Testis (tissue), 2 donors: ENCODE measurements at regions not wholly inside any gene's neighbourhood (a gene's known extent, or its start where the extent isn't known, plus 50 kb on each side); places are given as distances from the start of the nearest gene placed in this dataset.
A peak's percentile ranks its signal among the peaks of the same experiment; 100 is the strongest.

Experiments used
- DNase-seq: peaks from one replicate; pipeline ENCODE4 v3.0.0-alpha.2; 2019
- H3K27ac ChIP-seq, 2 donors: fragments of 200-600 bp; sonication (generic); one replicate each; pipeline ENCODE4 v1.5.1; 2019
- H3K27me3 ChIP-seq: fragments of 200-600 bp; sonication (generic); one replicate; pipeline ENCODE4 v1.5.1; 2019
- H3K36me3 ChIP-seq: fragments of 200-600 bp; sonication (generic); one replicate; pipeline ENCODE4 v1.5.1; 2017; ENCODE audit warnings: low read depth; ENCODE audit errors: missing control alignments
- H3K4me1 ChIP-seq: fragments of 200-600 bp; sonication (generic); one replicate; pipeline ENCODE4 v1.5.1; 2019
- H3K4me3 ChIP-seq, 2 donors: fragments of 200-600 bp; sonication (generic); one replicate each; pipeline ENCODE4 v1.5.1; 2017 to 2019
- H3K9me3 ChIP-seq: fragments of 200-600 bp; sonication (generic); one replicate; pipeline ENCODE4 v1.5.1; 2017
- CTCF ChIP-seq, 3 experiments: fragments of 450-650 bp in 2 of 3; fragments of 200-600 bp in 1 of 3; sonication (generic) in 1 of 3; IDR thresholded peaks; one replicate each; pipeline ENCODE4 v1.5.1; 2016 to 2019; ENCODE audit warnings: antibody characterized with exemption in 3 of 3, mild to moderate bottlenecking in 2 of 3, moderate library complexity in 1 of 3
- POLR2A ChIP-seq: fragments of 450-650 bp; IDR thresholded peaks from one replicate; pipeline ENCODE4 v1.6.1; 2017; ENCODE audit warnings: antibody characterized with exemption, mild to moderate bottlenecking, moderate library complexity
- WGBS, 2 donors: methylation state at CpG; one replicate each; pipeline ENCODE4 v1.1.5; 2018; 5-methylcytosine and 5-hydroxymethylcytosine counted together
- intact Hi-C: fragments of 100-400 bp; cut with DNase I; formaldehyde crosslinking; loops from one replicate; pipeline ENCODE4 v1.15.1; 2023; ENCODE audit warnings: low total_unique reads

- 66 to 71% methylated on average over 12 of the region's 12 CpGs for WGBS, 2 donors
- TF ChIP-seq POLR2A: no peak
- no peak for TF ChIP-seq CTCF (IDR thresholded peaks at IDR 0.05)
- intact Hi-C loops: loop anchor here (10.0 kb wide), 1 partner anchor 654 kb away; no protein-coding TSS in a partner anchor
- H3K27ac ChIP-seq: no peak overlapping the region
- DNase-seq: no peak
- H3K9me3 ChIP-seq: no peaks in the 10 kb centered on the region
- H3K4me3 ChIP-seq: no peak overlapping the region
- H3K4me1 ChIP-seq: no peaks in the 10 kb centered on the region
- H3K27me3 ChIP-seq: no peaks in the 10 kb centered on the region
- H3K36me3 ChIP-seq: no peaks in the 10 kb centered on the region
Observed at GRCh38 chr4:138688408-138689085, 327.0 kb upstream of the NOCT start.

- H3K27me3 ChIP-seq: no peaks in the 10 kb centered on the region
- 87 to 89% methylated on average over 11 of the region's 11 CpGs for WGBS, 2 donors
- H3K27ac ChIP-seq: no peak overlapping the region
- intact Hi-C loops: loop anchor here (10.0 kb wide), 1 partner anchor 651 kb away; no protein-coding TSS in a partner anchor
- no peaks in the 10 kb centered on the region for H3K9me3 ChIP-seq
- no peak overlapping the region for H3K4me3 ChIP-seq
- TF ChIP-seq POLR2A (no peak), CTCF (IDR thresholded peaks at IDR 0.05) (no peak)
- H3K4me1 ChIP-seq: no peaks in the 10 kb centered on the region
- no peaks in the 10 kb centered on the region for H3K36me3 ChIP-seq
- no peak for DNase-seq
Observed at GRCh38 chr4:138686106-138686835, 329.3 kb upstream of the NOCT start.

GRCh38 chr4:138685316-138685715 lies 330.3 kb upstream of the NOCT start:
- Histone ChIP-seq H3K4me3 (no peak overlapping the region), H3K4me1 (no peaks in the 10 kb centered on the region), H3K27me3 (no peaks in the 10 kb centered on the region), H3K27ac (no peak overlapping the region), H3K36me3 (no peaks in the 10 kb centered on the region), H3K9me3 (no peaks in the 10 kb centered on the region)
- 82 to 87% methylated on average over 7 of the region's 7 CpGs for WGBS, 2 donors
- DNase-seq: no peak
- TF ChIP-seq POLR2A (no peak), CTCF (IDR thresholded peaks at IDR 0.05) (no peak)
- intact Hi-C loops: loop anchor here (10.0 kb wide), 1 partner anchor 651 kb away; no protein-coding TSS in a partner anchor

- no peak overlapping the region for H3K27ac ChIP-seq
- H3K9me3 ChIP-seq: no peaks in the 10 kb centered on the region
- TF ChIP-seq POLR2A (no peak), CTCF (IDR thresholded peaks at IDR 0.05) (peak; percentile 98 to 100 (median 99))
- no peaks in the 10 kb centered on the region for H3K4me1 ChIP-seq
- DNase-seq: peak; percentile 91
- no peaks in the 10 kb centered on the region for H3K36me3 ChIP-seq
- no peak overlapping the region for H3K4me3 ChIP-seq
- H3K27me3 ChIP-seq: no peaks in the 10 kb centered on the region
- WGBS, 2 donors: 7 to 10% methylated on average over 7 of the region's 7 CpGs
- intact Hi-C loops: loop anchor here (10.0 kb wide), 1 partner anchor 646 kb away; no protein-coding TSS in a partner anchor
Observed at GRCh38 chr4:138680989-138681604, 334.5 kb upstream of the NOCT start.
